GM18951 (cell line): ENCODE measurements at regions not wholly inside any gene's neighbourhood (a gene's known extent, or its start where the extent isn't known, plus 50 kb on each side); places are given as distances from the start of the nearest gene placed in this dataset.

Source experiments
- POLR2A ChIP-seq: IDR thresholded peaks from 4 replicates; pipeline ENCODE4 v1.6.1; 2011; ENCODE audit warnings: mild to moderate bottlenecking; ENCODE audit not compliant: insufficient read length, insufficient read depth; ENCODE audit errors: extremely low read depth
- in situ Hi-C: fragments of 300-500 bp; cut with MboI; formaldehyde crosslinking; loops from one replicate; pipeline ENCODE4 v1.12.0; 2022; ENCODE audit warnings: low sequenced_read_pairs, mixed read lengths, inconsistent platforms; ENCODE audit not compliant: unreplicated experiment

DNA sequence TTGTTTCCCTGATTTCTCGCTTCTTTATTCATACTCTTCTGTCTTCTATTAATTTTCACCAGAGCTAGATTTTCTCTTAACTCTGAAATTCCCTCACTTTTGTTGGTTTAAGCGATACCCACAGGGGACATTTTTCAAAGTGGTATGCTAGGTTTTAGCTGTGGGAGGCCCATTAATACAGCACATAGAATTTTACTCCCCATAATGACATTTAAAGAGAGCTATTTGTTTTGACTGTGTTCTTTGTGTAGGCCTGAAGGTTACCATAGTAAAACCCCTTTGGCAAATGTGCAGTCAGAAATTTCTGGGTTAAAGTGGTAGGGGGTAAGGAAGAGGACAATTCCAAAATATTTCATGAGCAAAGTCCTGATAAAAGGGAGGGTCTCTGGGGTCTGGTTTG is 721.1 kb upstream of the CITED2 start:
- TF ChIP-seq POLR2A, result no peak
- in situ Hi-C loops, result no loop called here

GRCh38 chr6:140091895-140092294 is 717.4 kb upstream of the CITED2 start:
- no peak for TF ChIP-seq POLR2A
- in situ Hi-C loops, result no loop called here

- in situ Hi-C loops, result no loop called here
- no peak for TF ChIP-seq POLR2A
Observed at GRCh38 chr6:140090871-140091270, 716.4 kb upstream of the CITED2 start.

DNA sequence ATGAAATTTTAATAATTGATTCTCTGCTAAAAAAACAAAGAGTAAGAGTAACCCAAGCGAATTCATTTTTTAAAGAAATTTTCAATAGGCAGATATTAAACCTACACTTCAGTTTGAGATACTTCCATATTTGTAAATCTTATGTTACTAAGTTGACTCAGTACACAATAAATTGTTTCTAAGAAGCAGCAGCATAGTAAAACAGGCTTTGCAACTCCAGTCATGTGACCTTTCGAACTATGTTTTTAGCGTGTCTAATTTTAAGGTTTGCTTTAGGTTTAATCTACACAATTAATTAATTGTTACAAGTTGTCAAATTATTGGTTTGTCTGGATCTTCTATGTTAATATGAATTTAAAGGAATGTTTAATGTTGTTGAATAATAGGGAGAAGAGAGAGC is 708.9 kb upstream of the CITED2 start:
- in situ Hi-C loops, result no loop called here
- no peak for TF ChIP-seq POLR2A

- TF ChIP-seq POLR2A, result no peak
- in situ Hi-C loops, result no loop called here
Observed at GRCh38 chr6:140082867-140083297, 708.4 kb upstream of the CITED2 start.

DNA sequence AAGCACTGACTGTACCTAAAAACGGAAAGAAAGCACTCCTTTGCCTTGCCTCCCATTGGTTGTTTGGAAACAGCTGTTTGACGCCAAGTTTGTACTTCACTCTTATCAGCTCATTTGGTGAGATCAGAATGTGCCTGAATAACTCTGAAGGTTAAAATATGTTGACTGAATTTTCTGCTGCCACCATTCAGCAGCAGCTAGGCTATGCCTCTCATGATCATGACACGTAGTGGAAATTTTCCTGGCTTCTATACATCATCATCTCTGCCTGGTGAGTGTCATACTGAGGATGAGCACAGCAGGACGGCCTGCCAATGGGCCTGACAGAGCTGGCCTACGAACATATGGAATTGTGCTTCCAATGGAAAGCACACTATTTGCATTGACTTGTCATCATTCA is 704.9 kb upstream of the CITED2 start:
- in situ Hi-C loops, result no loop called here
- TF ChIP-seq POLR2A, result no peak

GRCh38 chr6:140078561-140079125 is 704.2 kb upstream of the CITED2 start:
- TF ChIP-seq POLR2A, result no peak
- in situ Hi-C loops, result no loop called here

DNA sequence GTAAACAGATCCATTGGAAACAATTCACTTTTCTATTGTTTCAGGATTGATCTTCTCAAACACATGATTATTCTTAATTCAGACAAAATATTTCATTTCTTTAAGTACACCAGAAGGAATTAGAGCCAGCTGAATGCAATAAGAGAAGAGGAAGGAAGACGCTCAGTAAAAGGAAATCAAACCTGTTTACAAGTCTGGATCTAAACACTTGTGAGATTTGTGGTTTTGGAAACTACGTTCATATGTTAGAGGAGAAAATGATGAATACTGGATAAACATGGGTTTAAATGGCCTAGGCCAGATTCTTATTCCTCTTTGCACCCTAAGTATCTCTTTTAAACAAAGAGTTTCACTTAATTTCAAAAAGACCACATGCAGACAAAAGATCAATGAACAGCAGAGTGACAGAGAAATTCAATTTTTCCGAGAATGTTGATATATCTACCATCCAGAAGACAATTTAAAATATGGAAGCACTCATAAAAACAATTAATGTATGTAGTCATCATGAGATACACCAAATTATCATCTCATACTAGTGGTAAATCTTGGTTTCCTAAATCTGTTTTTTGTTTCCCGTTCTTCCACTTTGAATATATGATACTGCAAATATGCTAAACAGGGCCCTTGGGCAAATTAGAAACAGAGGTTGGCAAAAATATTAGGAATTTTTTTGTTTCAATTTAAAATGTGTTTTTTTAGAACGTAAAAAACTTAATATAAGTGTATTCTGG is 703.5 kb upstream of the CITED2 start:
- in situ Hi-C loops, result no loop called here
- TF ChIP-seq POLR2A, result no peak

DNA sequence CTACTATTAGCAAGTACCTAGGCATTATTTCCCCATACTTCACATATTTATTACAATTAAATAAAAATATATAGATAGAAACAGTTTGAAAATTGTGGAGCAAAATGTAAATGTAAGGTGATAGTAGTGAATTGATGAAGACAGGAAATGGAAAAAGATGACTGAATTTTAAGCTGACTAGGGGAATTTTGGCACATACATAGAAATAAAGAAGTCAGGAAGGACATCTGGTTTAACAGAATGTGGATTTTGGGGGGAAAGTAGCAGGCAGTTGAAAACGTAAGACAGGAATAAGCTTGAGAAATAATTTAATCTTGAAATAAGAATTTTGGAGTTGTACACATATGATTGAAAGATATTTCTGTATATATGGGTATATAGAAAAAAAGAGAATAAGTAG is 701.7 kb upstream of the CITED2 start:
- TF ChIP-seq POLR2A, result no peak
- in situ Hi-C loops, result no loop called here

DNA sequence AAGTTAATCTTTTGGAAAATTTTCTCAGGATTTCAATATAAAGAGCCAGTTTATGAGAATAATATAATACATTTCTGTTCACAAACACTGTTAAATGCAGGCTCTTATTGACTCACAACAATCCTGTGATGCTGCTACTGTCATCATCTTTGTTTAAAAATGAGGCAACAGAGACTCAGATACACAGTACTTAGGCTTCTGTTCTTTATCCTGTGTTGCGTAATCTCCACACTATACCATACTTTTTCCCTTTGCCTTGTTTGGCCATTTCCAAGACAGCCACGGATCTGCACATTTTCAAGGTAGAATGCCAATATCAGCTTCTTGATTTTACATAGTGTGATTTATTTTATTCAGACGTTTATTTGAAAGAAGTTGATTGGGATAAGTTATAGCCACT is 699.0 kb upstream of the CITED2 start:
- in situ Hi-C loops, result no loop called here
- TF ChIP-seq POLR2A, result no peak

GRCh38 chr6:140071601-140072062 is 697.2 kb upstream of the CITED2 start:
- in situ Hi-C loops, result no loop called here
- TF ChIP-seq POLR2A, result no peak

DNA sequence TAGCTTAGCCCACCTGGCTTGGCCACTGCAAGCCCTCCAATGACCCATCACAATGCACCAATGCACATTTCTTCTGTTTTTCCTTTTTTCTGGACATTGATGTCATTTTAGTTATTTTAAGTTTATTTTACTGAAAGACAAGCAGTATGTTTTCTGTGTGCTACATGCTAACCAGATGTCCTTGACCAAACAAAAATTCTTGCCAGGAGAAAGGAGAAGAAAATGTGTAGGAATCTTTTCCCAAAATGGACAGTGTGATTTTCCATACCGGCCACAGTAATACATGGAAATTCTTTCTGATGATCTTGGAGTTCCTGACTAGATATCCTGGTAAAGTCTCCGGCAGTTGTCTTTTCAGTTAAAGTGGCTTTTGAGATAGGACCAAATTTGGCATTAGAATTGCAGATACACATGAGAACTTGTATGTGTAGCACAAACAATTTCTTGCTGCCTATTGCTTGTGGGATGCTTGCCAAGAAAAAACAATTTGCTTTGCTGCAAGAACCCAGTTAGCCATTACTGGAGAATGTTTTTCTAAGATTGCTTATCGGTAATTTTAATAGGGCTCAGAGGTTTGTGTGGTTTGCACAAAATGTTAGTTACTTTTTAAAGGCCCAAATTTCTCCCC is 696.5 kb upstream of the CITED2 start:
- in situ Hi-C loops, result no loop called here
- TF ChIP-seq POLR2A, result no peak

GRCh38 chr6:140069576-140069975 is 695.1 kb upstream of the CITED2 start:
- no peak for TF ChIP-seq POLR2A
- in situ Hi-C loops, result no loop called here

DNA sequence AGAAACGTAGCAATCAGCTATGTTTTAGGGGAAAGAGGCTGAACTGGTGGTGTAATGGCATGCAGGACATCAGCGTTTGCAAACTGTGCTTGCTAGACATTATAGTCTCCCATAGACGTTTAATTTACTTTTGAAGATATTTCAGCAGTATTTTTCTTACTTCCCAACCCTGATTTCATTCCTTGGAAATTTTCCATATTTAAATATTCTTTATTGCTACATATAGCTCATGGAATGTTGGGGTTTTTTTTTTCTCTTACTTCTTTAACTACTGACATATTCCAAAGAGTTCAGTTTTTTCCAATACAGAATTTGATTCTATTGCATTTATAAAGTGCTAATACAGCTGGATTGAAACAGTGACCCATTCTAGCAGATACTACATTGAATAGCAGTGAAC is 694.4 kb upstream of the CITED2 start:
- in situ Hi-C loops, result no loop called here
- no peak for TF ChIP-seq POLR2A

DNA sequence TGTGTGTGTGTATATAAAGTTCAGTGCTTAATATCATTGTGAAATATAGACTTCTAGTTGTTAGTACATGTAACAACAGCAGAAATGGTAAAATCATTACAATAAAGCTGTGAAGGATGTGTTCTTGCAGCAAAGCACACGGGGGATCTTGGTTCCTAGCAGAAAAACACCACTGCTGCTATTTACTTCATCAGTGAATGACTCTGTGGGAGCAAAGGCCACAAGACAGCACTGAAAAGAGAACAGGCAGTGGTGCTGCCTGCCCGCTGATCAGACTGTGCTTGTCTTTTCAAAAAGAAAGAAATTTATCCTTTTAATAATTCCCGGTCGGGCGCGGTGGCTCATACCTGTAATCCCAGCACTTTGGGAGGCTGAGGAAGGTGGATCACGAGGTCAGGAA is 689.9 kb upstream of the CITED2 start:
- TF ChIP-seq POLR2A, result no peak
- in situ Hi-C loops, result no loop called here

- in situ Hi-C loops, result no loop called here
- no peak for TF ChIP-seq POLR2A
Observed at GRCh38 chr6:140063021-140063399, 688.6 kb upstream of the CITED2 start.
